H1 (cell line): ENCODE measurements at regions not wholly inside any gene's neighbourhood (a gene's known extent, or its start where the extent isn't known, plus 50 kb on each side); places are given as distances from the start of the nearest gene placed in this dataset.

Source experiments
- CTCF ChIP-seq, 3 experiments: IDR thresholded peaks; 1 replicate in 2 of 3; 2 replicates in 1 of 3; pipeline versions ENCODE4 v1.5.1 to v1.6.1; 2011; ENCODE audit warnings: low read length in 3 of 3, mild to moderate bottlenecking in 3 of 3, inconsistent platforms in 2 of 3, low read depth in 1 of 3, moderate library complexity in 1 of 3; ENCODE audit not compliant: insufficient read depth in 1 of 3; ENCODE audit errors: control extremely low read depth in 1 of 3
- EZH2 ChIP-seq: fragments of 200-600 bp; sonication (generic); IDR thresholded peaks from 2 replicates; pipeline ENCODE4 v1.7.1; 2012; ENCODE audit warnings: low read depth, mild to moderate bottlenecking, moderate library complexity, low read length, inconsistent platforms; ENCODE audit not compliant: severe bottlenecking
- RAD21 ChIP-seq, 2 experiments: IDR thresholded peaks in 1 of 2; conservative IDR thresholded peaks in 1 of 2; 2 replicates each; pipeline ENCODE4 v1.6.1; 2011; ENCODE audit warnings: low read depth in 2 of 2, low read length in 2 of 2, improper control_type of control experiment in 1 of 2, inconsistent platforms in 1 of 2, mild to moderate bottlenecking in 1 of 2, moderate library complexity in 1 of 2

GRCh38 chr4:132540797-132541196, 608.3 kb upstream of the PCDH10 start:
- TF ChIP-seq CTCF (IDR thresholded peaks at IDR 0.05; ENCODE audit: control extremely low read depth in 1 of 3, insufficient read depth in 1 of 3, low read depth in 1 of 3, low read length in 3 of 3) (no peak), RAD21 (IDR thresholded peaks at IDR 0.05 in 1 of 2, conservative IDR thresholded peaks at IDR 0.05 in 1 of 2; ENCODE audit: low read depth in 2 of 2, low read length in 2 of 2) (no peak), EZH2 (no peak)
